Omental fat pad (tissue), 3 donors: ENCODE measurements at regions not wholly inside any gene's neighbourhood (a gene's known extent, or its start where the extent isn't known, plus 50 kb on each side); places are given as distances from the start of the nearest gene placed in this dataset.
"Not testable (repeated sequence)": the region's sequence is repeated elsewhere in the genome, so short reads cannot be mapped to it uniquely, and the experiment has no call there.

Source experiments
- ATAC-seq: fragments of 150-250 bp; one replicate; pipeline ENCODE4 v1.9.1; 2016; ENCODE audit warnings: mild to moderate bottlenecking, moderate library complexity; ENCODE audit not compliant: low FRiP score
- DNase-seq: peaks from one replicate; pipeline ENCODE4 v3.0.0-alpha.2; 2019; ENCODE audit warnings: low spot score
- TF ChIP-seq, protein P1 (sequence below), 3 donors: fragments of 450-650 bp; IDR thresholded peaks; one replicate each; pipeline ENCODE4 v1.5.1; 2016 to 2017; ENCODE audit warnings: antibody characterized with exemption in 3 of 3, mild to moderate bottlenecking in 3 of 3, moderate library complexity in 2 of 3

GRCh38 chr7:51869452-51869851 lies 552.8 kb upstream of the COBL start:
- DNase-seq (no peak), ATAC-seq (no peak)
- TF ChIP-seq, protein P1, sequence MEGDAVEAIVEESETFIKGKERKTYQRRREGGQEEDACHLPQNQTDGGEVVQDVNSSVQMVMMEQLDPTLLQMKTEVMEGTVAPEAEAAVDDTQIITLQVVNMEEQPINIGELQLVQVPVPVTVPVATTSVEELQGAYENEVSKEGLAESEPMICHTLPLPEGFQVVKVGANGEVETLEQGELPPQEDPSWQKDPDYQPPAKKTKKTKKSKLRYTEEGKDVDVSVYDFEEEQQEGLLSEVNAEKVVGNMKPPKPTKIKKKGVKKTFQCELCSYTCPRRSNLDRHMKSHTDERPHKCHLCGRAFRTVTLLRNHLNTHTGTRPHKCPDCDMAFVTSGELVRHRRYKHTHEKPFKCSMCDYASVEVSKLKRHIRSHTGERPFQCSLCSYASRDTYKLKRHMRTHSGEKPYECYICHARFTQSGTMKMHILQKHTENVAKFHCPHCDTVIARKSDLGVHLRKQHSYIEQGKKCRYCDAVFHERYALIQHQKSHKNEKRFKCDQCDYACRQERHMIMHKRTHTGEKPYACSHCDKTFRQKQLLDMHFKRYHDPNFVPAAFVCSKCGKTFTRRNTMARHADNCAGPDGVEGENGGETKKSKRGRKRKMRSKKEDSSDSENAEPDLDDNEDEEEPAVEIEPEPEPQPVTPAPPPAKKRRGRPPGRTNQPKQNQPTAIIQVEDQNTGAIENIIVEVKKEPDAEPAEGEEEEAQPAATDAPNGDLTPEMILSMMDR (IDR thresholded peaks at IDR 0.05): no peak

GRCh38 chr7:51867117-51867516 lies 550.5 kb upstream of the COBL start:
- no peak for DNase-seq
- ATAC-seq: no peak
- TF ChIP-seq, protein P1 (IDR thresholded peaks at IDR 0.05): no peak

GRCh38 chr7:51860305-51860704 lies 543.7 kb upstream of the COBL start:
- TF ChIP-seq, protein P1 (IDR thresholded peaks at IDR 0.05): no peak
- DNase-seq (no peak), ATAC-seq (no peak)

GRCh38 chr7:51850126-51850525 lies 533.5 kb upstream of the COBL start:
- ATAC-seq: no peak
- TF ChIP-seq, protein P1 (IDR thresholded peaks at IDR 0.05): no peak
- DNase-seq: no peak

GRCh38 chr7:51847461-51848134 lies 531.0 kb upstream of the COBL start:
- TF ChIP-seq, protein P1 (IDR thresholded peaks at IDR 0.05): no peak
- ATAC-seq: no peak
- no peak for DNase-seq

- not testable (repeated sequence) for DNase-seq, ATAC-seq
Observed at GRCh38 chr7:51839130-51839529, 522.5 kb upstream of the COBL start.

DNA sequence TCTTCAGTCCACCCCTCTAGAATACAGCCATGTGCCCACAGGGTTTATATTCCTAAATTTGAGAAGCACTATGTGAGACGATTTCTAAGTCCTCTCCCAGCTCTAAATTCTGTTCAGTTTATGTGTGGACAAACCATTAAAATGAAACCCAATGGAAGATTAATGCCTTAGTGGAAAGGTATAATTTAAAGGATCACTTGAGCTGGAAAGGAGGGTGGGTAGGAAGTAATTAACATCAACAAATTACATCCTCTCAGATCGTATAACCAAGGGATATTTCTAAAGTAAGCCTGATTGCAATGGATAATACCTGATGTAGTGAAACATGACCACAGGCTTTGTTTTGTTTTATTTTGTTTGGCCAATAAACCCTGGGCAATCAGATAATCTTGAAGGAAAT lies 511.0 kb upstream of the COBL start:
- DNase-seq: no peak
- TF ChIP-seq, protein P1 (IDR thresholded peaks at IDR 0.05): no peak
- no peak for ATAC-seq
